22Rv1 (cell line): ENCODE measurements at regions not wholly inside any gene's neighbourhood (a gene's known extent, or its start where the extent isn't known, plus 50 kb on each side); places are given as distances from the start of the nearest gene placed in this dataset.

Source experiments
- H3K27ac ChIP-seq: fragments of 450-650 bp; 2 replicates; pipeline ENCODE4 v1.5.1; 2017
- ZFX ChIP-seq: fragments of 450-650 bp; IDR thresholded peaks from 2 replicates; pipeline ENCODE4 v1.6.1; 2017; ENCODE audit warnings: antibody characterized with exemption, borderline replicate concordance
- TF ChIP-seq, protein P1 (sequence below): fragments of 450-650 bp; IDR thresholded peaks from 2 replicates; pipeline ENCODE4 v1.5.1; 2017; ENCODE audit warnings: mild to moderate bottlenecking

DNA sequence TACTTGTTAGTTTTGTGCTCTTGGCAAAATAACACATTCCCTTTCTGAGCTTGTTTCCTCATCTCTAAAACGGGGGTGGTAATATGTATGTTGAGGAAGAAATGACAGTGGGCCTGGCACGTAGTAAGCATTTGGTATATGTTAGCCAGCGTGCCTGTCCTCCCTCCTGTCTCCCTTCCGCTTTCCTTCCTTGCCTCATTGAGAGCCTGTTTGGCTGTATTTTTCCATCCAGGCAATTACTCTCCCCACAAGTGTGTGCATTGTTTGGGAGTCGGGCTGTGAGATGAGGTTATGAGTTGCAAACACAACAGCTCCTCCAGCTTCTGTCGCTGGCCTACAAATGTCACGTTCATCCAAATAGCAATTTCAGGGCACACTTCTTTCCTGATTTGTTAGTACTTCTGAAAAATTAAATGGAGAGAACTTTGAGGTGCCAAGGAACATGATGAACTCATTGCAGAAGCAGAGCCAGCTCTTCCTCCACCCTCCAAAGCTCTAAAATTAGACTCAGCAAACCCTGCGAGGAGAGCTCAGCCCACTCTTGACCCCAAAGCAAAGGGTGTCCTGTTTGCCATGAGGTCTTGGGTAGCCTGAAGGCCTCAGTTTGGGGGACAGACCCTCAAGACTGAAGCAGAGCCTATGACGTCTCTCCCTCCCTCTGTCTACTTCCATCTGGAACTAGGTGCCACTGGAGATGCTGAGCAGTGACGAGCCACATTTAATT is 50.7 kb upstream of the TOX2 start:
- TF ChIP-seq, protein P1, sequence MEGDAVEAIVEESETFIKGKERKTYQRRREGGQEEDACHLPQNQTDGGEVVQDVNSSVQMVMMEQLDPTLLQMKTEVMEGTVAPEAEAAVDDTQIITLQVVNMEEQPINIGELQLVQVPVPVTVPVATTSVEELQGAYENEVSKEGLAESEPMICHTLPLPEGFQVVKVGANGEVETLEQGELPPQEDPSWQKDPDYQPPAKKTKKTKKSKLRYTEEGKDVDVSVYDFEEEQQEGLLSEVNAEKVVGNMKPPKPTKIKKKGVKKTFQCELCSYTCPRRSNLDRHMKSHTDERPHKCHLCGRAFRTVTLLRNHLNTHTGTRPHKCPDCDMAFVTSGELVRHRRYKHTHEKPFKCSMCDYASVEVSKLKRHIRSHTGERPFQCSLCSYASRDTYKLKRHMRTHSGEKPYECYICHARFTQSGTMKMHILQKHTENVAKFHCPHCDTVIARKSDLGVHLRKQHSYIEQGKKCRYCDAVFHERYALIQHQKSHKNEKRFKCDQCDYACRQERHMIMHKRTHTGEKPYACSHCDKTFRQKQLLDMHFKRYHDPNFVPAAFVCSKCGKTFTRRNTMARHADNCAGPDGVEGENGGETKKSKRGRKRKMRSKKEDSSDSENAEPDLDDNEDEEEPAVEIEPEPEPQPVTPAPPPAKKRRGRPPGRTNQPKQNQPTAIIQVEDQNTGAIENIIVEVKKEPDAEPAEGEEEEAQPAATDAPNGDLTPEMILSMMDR: no peak
- TF ChIP-seq ZFX: no peak
- no peak overlapping the region for H3K27ac ChIP-seq

- H3K27ac ChIP-seq: no peak overlapping the region
- TF ChIP-seq, protein P1: no peak
- no peak for TF ChIP-seq ZFX
Measured at GRCh38 chr20:43863330-43863729, 51.3 kb upstream of the TOX2 start.

- TF ChIP-seq, protein P1: no peak
- no peak for TF ChIP-seq ZFX
- H3K27ac ChIP-seq: no peak overlapping the region
Measured at GRCh38 chr20:43862438-43862837, 52.2 kb upstream of the TOX2 start.

DNA sequence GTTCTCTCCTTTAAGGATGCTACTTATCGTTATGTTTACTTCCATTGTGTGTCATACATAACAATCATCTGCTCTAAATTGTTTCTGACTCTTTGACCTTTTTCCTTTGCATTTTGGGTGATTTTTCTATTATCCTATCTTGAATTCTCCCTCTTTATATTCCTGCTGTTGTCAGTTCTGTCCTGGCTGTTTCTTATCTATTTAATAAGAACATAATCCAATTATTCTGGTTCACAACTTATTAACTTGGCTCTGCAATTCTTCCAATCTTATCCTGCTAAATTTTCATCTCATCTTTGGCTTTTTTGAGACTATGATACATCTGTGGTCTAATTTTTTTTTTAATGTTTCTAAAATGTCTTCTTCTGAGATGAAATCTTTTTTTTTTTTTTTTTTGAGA is 54.7 kb upstream of the TOX2 start:
- H3K27ac ChIP-seq: no peak overlapping the region
- no peak for TF ChIP-seq ZFX
- TF ChIP-seq, protein P1: no peak

GRCh38 chr20:43857932-43858331 is 56.7 kb upstream of the TOX2 start:
- H3K27ac ChIP-seq: no peak overlapping the region
- no peak for TF ChIP-seq ZFX
- TF ChIP-seq, protein P1: no peak

GRCh38 chr20:43857127-43857526 is 57.5 kb upstream of the TOX2 start:
- no peak overlapping the region for H3K27ac ChIP-seq
- TF ChIP-seq ZFX: no peak
- TF ChIP-seq, protein P1: no peak

DNA sequence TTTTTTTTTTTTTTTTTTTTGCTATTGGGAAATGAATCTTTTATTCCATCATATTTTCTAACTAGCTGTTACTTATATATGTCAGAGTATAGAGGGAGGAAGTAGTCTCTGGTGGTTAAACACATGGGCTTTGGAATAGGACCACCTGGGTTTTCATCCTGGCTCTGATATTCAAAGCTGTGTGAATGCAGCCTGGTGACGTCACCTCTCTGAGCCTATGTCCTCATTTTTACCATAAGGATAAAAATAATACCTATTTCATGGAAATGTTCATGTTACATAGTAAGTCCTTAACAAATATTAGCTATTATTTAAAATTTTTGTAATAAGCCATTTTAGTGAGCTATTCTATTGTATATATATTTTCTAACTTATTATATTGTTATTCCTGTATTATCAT is 58.8 kb upstream of the TOX2 start:
- no peak for TF ChIP-seq ZFX
- TF ChIP-seq, protein P1: no peak

More for the DNA sequence above, 58.8 kb upstream of the TOX2 start:
- H3K27ac ChIP-seq: no peak overlapping the region
